ENCODE measurements at regions not wholly inside any gene's neighbourhood (a gene's known extent, or its start where the extent isn't known, plus 50 kb on each side); places are given as distances from the start of the nearest gene placed in this dataset.

GRCh38 chr13:99630269-99630898 lies 129.1 kb downstream of the TM9SF2 start:
- DNase-seq: no peak

DNA sequence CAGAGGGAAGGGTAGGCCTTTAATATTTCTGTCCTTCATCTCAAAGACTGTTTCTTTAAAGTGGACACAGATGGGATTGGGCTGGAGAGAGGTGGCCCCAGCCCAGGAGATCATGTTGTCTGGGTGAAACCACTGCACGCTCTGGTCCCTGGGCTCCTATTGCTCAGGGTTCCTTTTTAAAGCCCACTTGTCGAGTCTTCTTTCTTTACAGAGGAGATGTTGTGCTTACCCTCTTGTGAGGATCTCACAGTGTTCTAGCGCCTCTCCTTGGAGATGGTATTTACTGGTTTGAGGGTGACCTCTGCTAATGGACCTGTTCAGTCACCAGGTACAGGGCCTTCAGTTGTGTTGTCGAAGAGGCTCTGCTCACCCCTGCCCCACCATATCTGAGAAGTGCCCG lies 128.4 kb downstream of the TM9SF2 start:
- DNase-seq: no peak

DNA sequence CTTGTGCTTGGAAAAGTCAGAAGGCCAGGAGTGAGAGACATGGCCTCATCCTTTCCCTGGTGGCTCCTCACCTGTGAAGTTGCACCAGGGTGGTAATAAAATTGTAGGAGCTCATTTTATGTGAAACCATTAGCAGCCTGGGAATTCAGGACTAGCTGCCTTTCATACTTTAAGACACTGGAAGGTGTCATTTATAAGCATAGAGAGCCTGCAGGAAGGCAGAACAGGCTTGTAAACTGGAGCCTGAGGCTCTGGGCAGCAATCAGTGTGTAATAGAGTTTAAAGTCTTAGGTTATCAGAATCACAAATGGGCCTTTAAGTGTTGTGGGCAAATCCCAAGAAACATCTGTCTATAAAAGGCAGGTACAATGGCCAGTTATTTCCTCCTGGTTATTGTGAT lies 127.2 kb downstream of the TM9SF2 start:
- no peak for DNase-seq

- no peak for DNase-seq
Measured at GRCh38 chr13:99626461-99627082, 125.3 kb downstream of the TM9SF2 start.

DNA sequence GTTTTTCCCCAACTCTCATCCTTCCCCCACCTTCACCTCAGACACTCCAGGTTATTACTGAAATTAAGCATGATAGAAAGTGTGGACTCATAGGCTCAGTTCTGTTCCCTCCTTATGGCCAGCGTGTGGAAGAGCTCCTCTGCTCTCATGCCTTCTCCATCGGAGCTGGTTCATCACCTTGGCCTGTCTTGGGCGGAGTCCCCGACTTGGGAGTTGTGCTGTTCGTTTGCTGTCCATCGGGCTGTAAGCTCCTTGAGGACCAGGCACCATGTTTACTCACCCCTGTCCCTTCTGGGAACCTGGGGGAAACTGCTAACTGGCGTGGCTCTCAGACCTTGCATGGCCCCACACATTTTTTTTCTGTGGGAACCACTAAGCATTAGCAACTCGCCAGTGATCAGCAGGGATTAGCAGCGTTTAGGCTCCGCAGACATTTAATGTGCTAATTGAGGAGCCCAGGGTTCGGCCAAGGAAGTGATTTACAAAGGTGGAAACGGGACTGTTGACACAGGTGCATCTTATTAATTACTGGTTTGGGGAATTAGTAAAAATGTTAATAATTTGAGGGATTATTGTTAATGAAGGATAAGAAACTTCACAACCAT lies 123.8 kb downstream of the TM9SF2 start:
- no peak for DNase-seq

GRCh38 chr13:99620806-99621205 lies 119.5 kb downstream of the TM9SF2 start:
- no peak for DNase-seq

GRCh38 chr13:99619207-99619606 lies 117.9 kb downstream of the TM9SF2 start:
- DNase-seq: no peak

- DNase-seq: no peak
Measured at GRCh38 chr13:99617474-99618255, 116.4 kb downstream of the TM9SF2 start.

DNA sequence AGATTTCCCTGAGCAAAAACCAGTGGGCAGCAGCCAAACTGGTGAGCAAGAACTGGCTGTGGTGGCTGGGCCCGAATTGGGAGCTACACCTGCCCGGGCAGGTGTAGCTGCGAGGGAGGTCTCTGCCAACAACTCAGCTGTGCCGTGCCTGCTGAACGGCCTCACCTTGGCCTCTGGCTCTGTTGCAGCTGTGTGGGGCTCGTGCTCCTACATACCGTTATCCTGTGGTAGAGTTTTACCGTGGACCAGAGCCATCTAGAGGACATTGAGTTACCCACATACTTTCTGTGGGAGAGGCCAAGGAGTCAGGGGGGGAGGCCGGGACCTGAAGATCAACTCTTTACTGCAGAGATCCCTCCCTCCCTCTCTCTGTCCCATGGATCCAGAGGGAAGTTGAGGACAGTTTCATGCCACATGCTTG lies 113.2 kb downstream of the TM9SF2 start:
- DNase-seq: no peak
